ENCODE measurements at regions not wholly inside any gene's neighbourhood (a gene's known extent, or its start where the extent isn't known, plus 50 kb on each side); places are given as distances from the start of the nearest gene placed in this dataset.

- no peak for DNase-seq (ENCODE audit: low spot score)
- Histone ChIP-seq H3K4me1 (peaks cover 0 to 22% of the 10 kb centered on the region in 2 donors), H3K9me3 (no peaks in the 10 kb centered on the region), H3K27me3 (no peaks in the 10 kb centered on the region), H3K4me3 (no peak overlapping the region), H3K27ac (no peak overlapping the region), H3K36me3 (no peaks in the 10 kb centered on the region)
- no peak for TF ChIP-seq CTCF (IDR thresholded peaks at IDR 0.05)
Measured at GRCh38 chr1:228917342-228917741, 182.1 kb downstream of the RHOU start.

- Histone ChIP-seq H3K36me3 (no peaks in the 10 kb centered on the region), H3K4me1 (peaks cover 0 to 22% of the 10 kb centered on the region in 2 donors), H3K9me3 (no peaks in the 10 kb centered on the region), H3K4me3 (no peak overlapping the region), H3K27me3 (no peaks in the 10 kb centered on the region), H3K27ac (no peak overlapping the region)
- DNase-seq (ENCODE audit: low spot score) = no peak
- no peak for TF ChIP-seq CTCF (IDR thresholded peaks at IDR 0.05)
Measured at GRCh38 chr1:228917755-228918154, 182.5 kb downstream of the RHOU start.

GRCh38 chr1:228918335-228918734 lies 183.1 kb downstream of the RHOU start:
- DNase-seq (ENCODE audit: low spot score) = no peak
- Histone ChIP-seq H3K27ac (no peak overlapping the region), H3K4me3 (no peak overlapping the region), H3K36me3 (no peaks in the 10 kb centered on the region), H3K27me3 (no peaks in the 10 kb centered on the region), H3K9me3 (no peaks in the 10 kb centered on the region), H3K4me1 (peaks cover 0 to 22% of the 10 kb centered on the region in 2 donors)
- no peak for TF ChIP-seq CTCF (IDR thresholded peaks at IDR 0.05)

GRCh38 chr1:228919914-228920313 lies 184.6 kb downstream of the RHOU start:
- Histone ChIP-seq H3K27ac (no peak overlapping the region), H3K9me3 (no peaks in the 10 kb centered on the region), H3K27me3 (no peaks in the 10 kb centered on the region), H3K4me3 (no peak overlapping the region), H3K4me1 (peaks cover 0 to 22% of the 10 kb centered on the region in 2 donors), H3K36me3 (no peaks in the 10 kb centered on the region)
- TF ChIP-seq CTCF (IDR thresholded peaks at IDR 0.05) = no peak
- DNase-seq (ENCODE audit: low spot score) = no peak

- H3K36me3 ChIP-seq = no peaks in the 10 kb centered on the region
- DNase-seq (ENCODE audit: low spot score) = no peak
- no peak for TF ChIP-seq CTCF (IDR thresholded peaks at IDR 0.05)
- H3K4me3 ChIP-seq = no peak overlapping the region
- H3K9me3 ChIP-seq = no peaks in the 10 kb centered on the region
- H3K27ac ChIP-seq = no peak overlapping the region
- no peaks in the 10 kb centered on the region for H3K27me3 ChIP-seq
- H3K4me1 ChIP-seq = peaks cover 0 to 22% of the 10 kb centered on the region in 2 donors
Measured at GRCh38 chr1:228920831-228921230, 185.6 kb downstream of the RHOU start.

GRCh38 chr1:228921481-228921880 lies 186.2 kb downstream of the RHOU start:
- no peaks in the 10 kb centered on the region for H3K36me3 ChIP-seq
- no peak for TF ChIP-seq CTCF (IDR thresholded peaks at IDR 0.05)
- no peak overlapping the region for H3K4me3 ChIP-seq
- peaks cover 0 to 22% of the 10 kb centered on the region in 2 donors for H3K4me1 ChIP-seq
- no peaks in the 10 kb centered on the region for H3K9me3 ChIP-seq
- no peak overlapping the region for H3K27ac ChIP-seq
- DNase-seq (ENCODE audit: low spot score) = no peak
- H3K27me3 ChIP-seq = no peaks in the 10 kb centered on the region
